ENCODE measurements at regions not wholly inside any gene's neighbourhood (a gene's known extent, or its start where the extent isn't known, plus 50 kb on each side); places are given as distances from the start of the nearest gene placed in this dataset.
A peak's percentile ranks its signal among the peaks of the same experiment; 100 is the strongest.

DNA sequence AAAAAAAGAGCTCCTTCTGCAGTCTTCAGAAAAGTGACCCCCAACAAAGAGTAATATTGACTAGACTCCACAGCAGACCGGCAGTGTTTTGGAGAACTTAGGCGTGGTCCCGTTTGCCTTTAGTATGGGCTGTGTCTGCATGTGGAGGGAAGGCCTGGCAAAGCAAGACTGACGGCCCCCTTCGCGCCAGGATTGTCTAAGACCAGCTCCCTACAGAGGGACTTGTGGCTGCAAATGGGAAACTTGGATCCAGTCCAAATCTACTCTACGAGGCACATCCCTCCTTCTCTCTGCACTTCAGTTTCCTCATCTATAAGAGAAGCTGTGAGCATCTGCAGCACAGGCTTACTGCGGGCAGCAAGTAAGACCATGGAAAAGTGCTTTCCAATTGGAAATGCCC is 350.0 kb downstream of the ZNF536 start:
- no peak overlapping the region for H3K4me3 ChIP-seq
- no peak overlapping the region for H3K27ac ChIP-seq
- H3K4me1 ChIP-seq: peaks cover 0 to 2% of the 10 kb centered on the region in 2 donors
- no peaks in the 10 kb centered on the region for H3K9me3 ChIP-seq
- H3K36me3 ChIP-seq: no peaks in the 10 kb centered on the region
- TF ChIP-seq, protein P1, sequence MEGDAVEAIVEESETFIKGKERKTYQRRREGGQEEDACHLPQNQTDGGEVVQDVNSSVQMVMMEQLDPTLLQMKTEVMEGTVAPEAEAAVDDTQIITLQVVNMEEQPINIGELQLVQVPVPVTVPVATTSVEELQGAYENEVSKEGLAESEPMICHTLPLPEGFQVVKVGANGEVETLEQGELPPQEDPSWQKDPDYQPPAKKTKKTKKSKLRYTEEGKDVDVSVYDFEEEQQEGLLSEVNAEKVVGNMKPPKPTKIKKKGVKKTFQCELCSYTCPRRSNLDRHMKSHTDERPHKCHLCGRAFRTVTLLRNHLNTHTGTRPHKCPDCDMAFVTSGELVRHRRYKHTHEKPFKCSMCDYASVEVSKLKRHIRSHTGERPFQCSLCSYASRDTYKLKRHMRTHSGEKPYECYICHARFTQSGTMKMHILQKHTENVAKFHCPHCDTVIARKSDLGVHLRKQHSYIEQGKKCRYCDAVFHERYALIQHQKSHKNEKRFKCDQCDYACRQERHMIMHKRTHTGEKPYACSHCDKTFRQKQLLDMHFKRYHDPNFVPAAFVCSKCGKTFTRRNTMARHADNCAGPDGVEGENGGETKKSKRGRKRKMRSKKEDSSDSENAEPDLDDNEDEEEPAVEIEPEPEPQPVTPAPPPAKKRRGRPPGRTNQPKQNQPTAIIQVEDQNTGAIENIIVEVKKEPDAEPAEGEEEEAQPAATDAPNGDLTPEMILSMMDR (IDR thresholded peaks at IDR 0.05): no peak
- H3K27me3 ChIP-seq: no peaks in the 10 kb centered on the region
- no peak for DNase-seq (ENCODE audit: low spot score in 2 of 2)
- intact Hi-C loops (cut with DNase I): no loop called here

DNA sequence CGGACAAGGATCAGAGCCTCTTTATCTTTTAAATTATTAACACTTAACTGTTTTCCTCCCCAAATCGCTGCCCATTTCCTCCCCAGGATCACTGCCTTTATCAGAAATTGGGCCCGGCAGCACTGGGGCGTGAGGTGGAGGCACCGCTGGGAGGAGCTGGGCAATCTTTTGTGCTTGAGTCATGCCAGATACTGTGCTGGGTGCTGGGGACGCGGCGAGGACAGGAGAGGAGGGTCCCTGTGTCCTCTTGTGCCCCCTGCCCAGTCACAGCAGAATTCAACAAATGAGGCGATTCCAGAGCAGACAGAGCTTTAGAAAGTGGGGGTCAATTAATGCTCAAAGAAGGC is 347.8 kb downstream of the ZNF536 start:
- DNase-seq (ENCODE audit: low spot score in 2 of 2): no peak
- no peak overlapping the region for H3K27ac ChIP-seq
- TF ChIP-seq, protein P1 (IDR thresholded peaks at IDR 0.05): no peak
- peaks cover 0 to 2% of the 10 kb centered on the region in 2 donors for H3K4me1 ChIP-seq
- H3K9me3 ChIP-seq: no peaks in the 10 kb centered on the region
- intact Hi-C loops (cut with DNase I): no loop called here
- H3K36me3 ChIP-seq: no peaks in the 10 kb centered on the region
- peak overlapping the region; percentile 61 to 78 for H3K4me3 ChIP-seq
- no peaks in the 10 kb centered on the region for H3K27me3 ChIP-seq

DNA sequence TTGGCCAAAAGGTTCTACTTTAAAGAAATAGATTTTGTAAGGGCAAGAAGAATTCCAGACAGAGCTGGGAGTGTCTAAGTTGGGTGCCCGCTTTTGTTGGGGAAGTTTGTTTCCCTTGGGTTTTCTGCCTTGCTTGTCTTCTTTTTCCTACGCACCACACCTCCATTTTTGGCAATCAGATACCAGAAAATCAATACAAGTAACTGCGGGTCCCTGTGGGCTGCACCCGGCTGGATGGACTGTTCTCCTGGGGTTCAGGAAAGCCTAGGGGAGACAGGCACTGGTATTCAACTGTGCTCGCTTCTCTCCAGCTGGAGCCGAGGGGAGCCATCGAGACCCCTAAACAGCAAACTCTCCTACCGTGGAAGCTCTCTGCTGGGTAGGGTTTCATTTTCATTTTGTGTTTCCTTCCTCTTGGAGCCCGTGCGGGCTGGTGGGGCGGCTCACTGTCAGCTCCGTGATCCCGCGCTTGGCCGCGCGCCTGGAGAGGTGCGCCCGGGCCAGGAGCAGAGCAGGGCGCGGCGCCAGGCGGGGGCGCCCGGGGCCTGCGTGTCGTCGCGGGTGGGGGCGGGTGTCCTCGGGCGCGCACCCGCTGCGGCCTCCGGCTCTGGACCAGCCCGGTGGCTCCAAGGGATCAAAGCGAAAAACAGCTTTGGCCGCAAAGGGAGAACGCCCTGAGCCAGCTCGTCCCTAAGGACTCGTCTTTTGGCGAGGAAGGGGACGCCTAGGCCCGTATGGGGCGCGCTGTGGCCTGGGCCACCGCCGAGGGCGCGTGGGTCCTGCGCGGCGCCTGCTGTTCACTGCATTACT is 347.2 kb downstream of the ZNF536 start:
- no peak for DNase-seq (ENCODE audit: low spot score in 2 of 2)
- Histone ChIP-seq H3K4me1 (peaks cover 0 to 2% of the 10 kb centered on the region in 2 donors), H3K36me3 (no peaks in the 10 kb centered on the region), H3K4me3 (peak overlapping the region; percentile 61 to 78), H3K9me3 (no peaks in the 10 kb centered on the region), H3K27me3 (no peaks in the 10 kb centered on the region), H3K27ac (no peak overlapping the region)
- TF ChIP-seq, protein P1 (IDR thresholded peaks at IDR 0.05): no peak
- intact Hi-C loops (cut with DNase I): no loop called here

DNA sequence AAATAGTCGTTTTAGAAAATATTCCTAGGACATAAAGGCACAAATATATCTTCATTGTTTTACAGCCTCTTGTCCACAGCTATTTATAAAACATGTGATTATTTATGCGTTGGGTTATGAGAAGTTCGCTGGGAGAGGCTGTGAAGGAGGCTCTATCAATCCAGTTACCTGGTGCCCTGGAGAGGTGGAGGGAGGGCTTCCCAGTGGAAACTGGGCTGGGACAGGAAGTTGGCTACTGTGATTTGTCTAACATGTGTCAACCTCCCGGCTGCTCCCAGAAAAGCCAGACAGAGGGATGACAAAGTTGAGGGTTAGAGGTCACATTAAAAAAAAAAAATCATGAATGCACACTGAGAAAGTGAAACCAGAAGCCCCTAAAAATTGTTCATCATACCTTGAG is 346.5 kb downstream of the ZNF536 start:
- Histone ChIP-seq H3K9me3 (no peaks in the 10 kb centered on the region), H3K27me3 (no peaks in the 10 kb centered on the region), H3K27ac (no peak overlapping the region), H3K36me3 (no peaks in the 10 kb centered on the region), H3K4me1 (peaks cover 0 to 2% of the 10 kb centered on the region in 2 donors), H3K4me3 (peak overlapping the region in 1 of 2 donors; percentile 61)
- no peak for DNase-seq (ENCODE audit: low spot score in 2 of 2)
- intact Hi-C loops (cut with DNase I): no loop called here
- TF ChIP-seq, protein P1 (IDR thresholded peaks at IDR 0.05): no peak

DNA sequence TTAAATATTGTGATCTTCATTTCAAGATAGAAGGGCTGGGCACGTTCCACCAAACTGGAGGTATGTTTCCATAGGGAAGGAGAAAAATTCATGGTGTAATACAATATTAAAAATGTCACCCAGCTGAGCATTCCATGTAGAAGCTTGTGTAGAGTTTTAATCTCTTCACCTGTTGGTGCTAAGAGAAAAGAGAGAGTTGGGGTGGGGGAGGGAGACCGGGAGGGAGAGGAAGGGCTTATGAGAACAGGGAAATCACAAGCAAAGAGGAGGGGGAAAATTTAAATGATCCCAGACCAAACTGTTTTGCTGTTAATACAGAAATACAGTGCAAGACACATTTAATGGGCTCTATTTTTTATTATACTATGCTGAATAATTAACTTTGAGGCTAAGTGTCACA is 345.8 kb downstream of the ZNF536 start:
- TF ChIP-seq, protein P1 (IDR thresholded peaks at IDR 0.05): no peak
- H3K9me3 ChIP-seq: no peaks in the 10 kb centered on the region
- no peak overlapping the region for H3K27ac ChIP-seq
- peaks cover 0 to 2% of the 10 kb centered on the region in 2 donors for H3K4me1 ChIP-seq
- no peak overlapping the region for H3K4me3 ChIP-seq
- no peaks in the 10 kb centered on the region for H3K36me3 ChIP-seq
- H3K27me3 ChIP-seq: no peaks in the 10 kb centered on the region
- intact Hi-C loops (cut with DNase I): no loop called here
- no peak for DNase-seq (ENCODE audit: low spot score in 2 of 2)

Measured in ascending aorta (tissue), 2 donors.